Tibial nerve (tissue), 4 donors: ENCODE measurements at regions not wholly inside any gene's neighbourhood (a gene's known extent, or its start where the extent isn't known, plus 50 kb on each side); places are given as distances from the start of the nearest gene placed in this dataset.

Experiments
- EP300 ChIP-seq, 2 donors: sonication (generic); formaldehyde crosslinking; IDR thresholded peaks; one replicate each; pipeline ENCODE4 v1.6.1; 2017; ENCODE audit warnings: antibody characterized with exemption in 2 of 2, mild to moderate bottlenecking in 1 of 2
- TF ChIP-seq, protein P1 (sequence below), 5 experiments: fragments of 200-600 bp in 3 of 5; fragments of 450-650 bp in 2 of 5; sonication (generic) in 3 of 5; IDR thresholded peaks; one replicate each; pipeline ENCODE4 v1.5.1; 2016 to 2019; ENCODE audit warnings: antibody characterized with exemption in 5 of 5, mild to moderate bottlenecking in 3 of 5, moderate library complexity in 2 of 5

DNA sequence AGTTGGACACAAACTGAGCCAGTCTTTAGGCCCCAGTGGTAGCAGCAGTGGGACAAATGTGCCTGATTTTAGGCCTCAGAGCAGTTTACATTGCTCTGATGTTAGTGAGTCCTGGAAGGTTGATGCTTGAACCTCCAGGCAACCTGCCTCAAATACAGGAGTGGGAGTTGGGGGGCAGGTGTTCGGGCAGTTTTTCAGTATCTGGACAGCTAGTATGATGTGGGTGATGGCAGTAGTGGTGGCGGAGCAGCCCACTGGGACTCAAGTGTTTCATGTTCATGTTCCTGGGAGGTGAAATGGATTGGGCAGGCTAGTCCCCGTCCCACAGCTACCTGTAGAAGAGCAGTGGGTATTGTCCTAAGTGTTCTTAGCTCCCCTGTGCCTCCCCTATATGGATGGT, 857.8 kb downstream of the JRKL start:
- TF ChIP-seq EP300 (IDR thresholded peaks at IDR 0.05): no peak
- TF ChIP-seq, protein P1, sequence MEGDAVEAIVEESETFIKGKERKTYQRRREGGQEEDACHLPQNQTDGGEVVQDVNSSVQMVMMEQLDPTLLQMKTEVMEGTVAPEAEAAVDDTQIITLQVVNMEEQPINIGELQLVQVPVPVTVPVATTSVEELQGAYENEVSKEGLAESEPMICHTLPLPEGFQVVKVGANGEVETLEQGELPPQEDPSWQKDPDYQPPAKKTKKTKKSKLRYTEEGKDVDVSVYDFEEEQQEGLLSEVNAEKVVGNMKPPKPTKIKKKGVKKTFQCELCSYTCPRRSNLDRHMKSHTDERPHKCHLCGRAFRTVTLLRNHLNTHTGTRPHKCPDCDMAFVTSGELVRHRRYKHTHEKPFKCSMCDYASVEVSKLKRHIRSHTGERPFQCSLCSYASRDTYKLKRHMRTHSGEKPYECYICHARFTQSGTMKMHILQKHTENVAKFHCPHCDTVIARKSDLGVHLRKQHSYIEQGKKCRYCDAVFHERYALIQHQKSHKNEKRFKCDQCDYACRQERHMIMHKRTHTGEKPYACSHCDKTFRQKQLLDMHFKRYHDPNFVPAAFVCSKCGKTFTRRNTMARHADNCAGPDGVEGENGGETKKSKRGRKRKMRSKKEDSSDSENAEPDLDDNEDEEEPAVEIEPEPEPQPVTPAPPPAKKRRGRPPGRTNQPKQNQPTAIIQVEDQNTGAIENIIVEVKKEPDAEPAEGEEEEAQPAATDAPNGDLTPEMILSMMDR (IDR thresholded peaks at IDR 0.05): no peak
